C4-2B (cell line): ENCODE measurements at regions not wholly inside any gene's neighbourhood (a gene's known extent, or its start where the extent isn't known, plus 50 kb on each side); places are given as distances from the start of the nearest gene placed in this dataset.

Experiments
- CTCF ChIP-seq: fragments of 450-650 bp; conservative IDR thresholded peaks from 2 replicates; pipeline ENCODE4 v1.5.1; 2017; ENCODE audit warnings: mild to moderate bottlenecking
- ZFX ChIP-seq: fragments of 450-650 bp; IDR thresholded peaks from 2 replicates; pipeline ENCODE4 v1.6.1; 2017

DNA sequence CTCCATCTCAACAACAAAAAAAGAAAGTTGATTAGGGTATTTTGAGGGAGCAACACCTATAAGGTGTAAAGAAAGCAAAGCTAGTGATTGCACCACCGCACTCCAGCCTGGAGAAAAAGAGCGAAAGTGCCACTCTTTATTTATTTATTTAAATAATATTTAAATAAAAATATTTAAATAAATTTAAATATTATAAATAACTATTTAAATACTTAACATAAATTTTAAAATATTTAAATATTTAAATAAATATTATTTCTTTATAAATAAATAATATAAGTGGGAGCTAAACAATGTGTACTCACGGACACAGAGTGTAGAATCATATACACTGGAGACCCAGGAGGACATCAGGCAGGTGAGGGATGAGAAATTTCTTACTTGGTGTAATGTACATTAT is 64.4 kb upstream of the TRIO start:
- TF ChIP-seq CTCF (no peak), ZFX (no peak)
